Stomach smooth muscle (tissue), 2 donors: ENCODE measurements at regions not wholly inside any gene's neighbourhood (a gene's known extent, or its start where the extent isn't known, plus 50 kb on each side); places are given as distances from the start of the nearest gene placed in this dataset.
A peak's percentile ranks its signal among the peaks of the same experiment; 100 is the strongest.

Source experiments
- H3K27ac ChIP-seq: one replicate; pipeline ENCODE4 v1.7.0; 2013; ENCODE audit warnings: mild to moderate bottlenecking, low read length, inconsistent platforms
- H3K27me3 ChIP-seq, 2 donors: one replicate each; pipeline ENCODE4 v1.7.0; 2013; ENCODE audit warnings: low read length in 2 of 2; ENCODE audit not compliant: insufficient read depth in 2 of 2, control insufficient read depth in 1 of 2
- H3K36me3 ChIP-seq, 2 donors: one replicate each; pipeline ENCODE4 v1.7.0; 2013; ENCODE audit warnings: low read length in 2 of 2; ENCODE audit not compliant: control insufficient read depth in 2 of 2, insufficient read depth in 2 of 2
- H3K4me1 ChIP-seq: one replicate; pipeline ENCODE4 v1.7.0; 2013; ENCODE audit warnings: low read length; ENCODE audit not compliant: control insufficient read depth, insufficient read depth
- H3K4me3 ChIP-seq, 2 donors: one replicate each; pipeline ENCODE4 v1.7.0; 2013; ENCODE audit warnings: low read length in 2 of 2
- H3K9ac ChIP-seq, 2 donors: one replicate each; pipeline ENCODE4 v1.7.0; 2013; ENCODE audit warnings: low read length in 2 of 2, mild to moderate bottlenecking in 1 of 2
- H3K9me3 ChIP-seq, 2 donors: one replicate each; pipeline ENCODE4 v1.7.0; 2013; ENCODE audit warnings: low read length in 2 of 2; ENCODE audit not compliant: control insufficient read depth in 2 of 2
- donor health status: healthy.
- donor health status: Pancreatic carcinoma.

DNA sequence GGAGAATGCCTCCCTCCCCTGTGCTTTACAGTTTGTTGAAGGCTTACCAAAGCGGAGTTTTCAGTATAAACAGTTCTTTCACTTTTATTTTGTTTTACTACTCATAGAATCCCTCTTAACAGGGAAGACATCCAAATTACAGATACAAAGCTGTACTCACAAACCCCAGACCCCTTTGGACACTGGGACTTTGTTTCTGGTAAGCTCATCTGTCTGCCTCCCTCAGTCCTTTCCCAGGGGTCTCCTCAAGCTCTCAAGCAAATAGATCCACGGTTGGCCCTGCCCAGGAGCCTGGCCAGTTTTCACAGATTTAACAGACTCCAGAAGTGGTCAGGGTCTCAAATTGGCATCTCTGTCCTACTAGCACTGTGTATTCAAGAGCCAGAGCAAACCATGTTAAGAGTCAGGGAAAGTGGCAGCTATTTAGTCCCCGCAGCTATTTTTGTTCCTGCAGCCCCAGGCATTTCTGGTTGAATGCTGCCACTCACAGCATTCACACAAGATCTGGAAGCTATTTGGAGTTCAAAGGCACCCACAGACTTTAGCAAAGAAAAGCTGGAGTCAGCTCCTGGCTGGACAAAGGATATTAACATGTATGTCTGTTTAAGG lies 54.2 kb downstream of the TMEM100 start:
- Histone ChIP-seq H3K9me3 (no peaks in the 10 kb centered on the region), H3K27ac (peak overlapping the region; percentile 73), H3K9ac (peak overlapping the region; percentile 29 to 62), H3K36me3 (no peaks in the 10 kb centered on the region), H3K4me1 (peaks cover 17% of the 10 kb centered on the region), H3K27me3 (no peaks in the 10 kb centered on the region), H3K4me3 (peak overlapping the region; percentile 1 to 47)

GRCh38 chr17:55666806-55667205 lies 55.9 kb downstream of the TMEM100 start:
- Histone ChIP-seq H3K9me3 (no peaks in the 10 kb centered on the region), H3K36me3 (no peaks in the 10 kb centered on the region), H3K9ac (no peak overlapping the region), H3K27ac (no peak overlapping the region), H3K4me3 (no peak overlapping the region), H3K27me3 (no peaks in the 10 kb centered on the region), H3K4me1 (peaks cover 17% of the 10 kb centered on the region)

- H3K27ac ChIP-seq: no peak overlapping the region
- H3K9ac ChIP-seq: no peak overlapping the region
- H3K36me3 ChIP-seq: no peaks in the 10 kb centered on the region
- H3K4me1 ChIP-seq: peaks cover 26% of the 10 kb centered on the region
- no peaks in the 10 kb centered on the region for H3K9me3 ChIP-seq
- H3K4me3 ChIP-seq: no peak overlapping the region
- no peaks in the 10 kb centered on the region for H3K27me3 ChIP-seq
Measured at GRCh38 chr17:55664287-55664686, 58.4 kb downstream of the TMEM100 start.

DNA sequence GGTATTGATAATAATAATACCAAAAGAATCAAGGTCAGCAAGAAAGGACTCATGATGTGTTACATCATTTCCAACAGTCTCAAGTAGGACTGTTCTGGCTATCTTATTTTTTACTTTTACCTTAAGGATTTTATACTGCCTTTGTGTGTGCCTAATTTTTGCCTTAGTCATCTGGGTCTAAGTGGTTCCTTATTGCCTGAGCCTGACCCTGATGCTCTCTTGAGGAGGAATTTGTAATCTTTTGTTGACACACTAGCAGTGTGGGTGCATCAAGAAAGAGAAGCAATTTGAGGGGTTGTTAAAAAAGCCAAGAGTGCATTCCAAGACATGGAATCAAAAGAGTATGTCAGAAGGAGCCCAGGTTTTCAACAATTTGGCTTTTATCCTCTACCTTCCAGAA lies 59.3 kb downstream of the TMEM100 start:
- H3K4me3 ChIP-seq: no peak overlapping the region
- no peak overlapping the region for H3K27ac ChIP-seq
- no peaks in the 10 kb centered on the region for H3K36me3 ChIP-seq
- H3K4me1 ChIP-seq: peaks cover 19% of the 10 kb centered on the region
- H3K9ac ChIP-seq: no peak overlapping the region
- no peaks in the 10 kb centered on the region for H3K9me3 ChIP-seq
- no peaks in the 10 kb centered on the region for H3K27me3 ChIP-seq

GRCh38 chr17:55661963-55662834 lies 60.5 kb downstream of the TMEM100 start:
- H3K27me3 ChIP-seq: no peaks in the 10 kb centered on the region
- no peaks in the 10 kb centered on the region for H3K36me3 ChIP-seq
- no peak overlapping the region for H3K27ac ChIP-seq
- no peak overlapping the region for H3K9ac ChIP-seq
- peaks cover 9% of the 10 kb centered on the region for H3K4me1 ChIP-seq
- no peaks in the 10 kb centered on the region for H3K9me3 ChIP-seq
- no peak overlapping the region for H3K4me3 ChIP-seq

GRCh38 chr17:55661256-55661758 lies 61.4 kb downstream of the TMEM100 start:
- Histone ChIP-seq H3K27ac (no peak overlapping the region), H3K4me1 (peaks cover 9% of the 10 kb centered on the region), H3K27me3 (no peaks in the 10 kb centered on the region), H3K4me3 (no peak overlapping the region), H3K36me3 (no peaks in the 10 kb centered on the region), H3K9ac (no peak overlapping the region), H3K9me3 (no peaks in the 10 kb centered on the region)

DNA sequence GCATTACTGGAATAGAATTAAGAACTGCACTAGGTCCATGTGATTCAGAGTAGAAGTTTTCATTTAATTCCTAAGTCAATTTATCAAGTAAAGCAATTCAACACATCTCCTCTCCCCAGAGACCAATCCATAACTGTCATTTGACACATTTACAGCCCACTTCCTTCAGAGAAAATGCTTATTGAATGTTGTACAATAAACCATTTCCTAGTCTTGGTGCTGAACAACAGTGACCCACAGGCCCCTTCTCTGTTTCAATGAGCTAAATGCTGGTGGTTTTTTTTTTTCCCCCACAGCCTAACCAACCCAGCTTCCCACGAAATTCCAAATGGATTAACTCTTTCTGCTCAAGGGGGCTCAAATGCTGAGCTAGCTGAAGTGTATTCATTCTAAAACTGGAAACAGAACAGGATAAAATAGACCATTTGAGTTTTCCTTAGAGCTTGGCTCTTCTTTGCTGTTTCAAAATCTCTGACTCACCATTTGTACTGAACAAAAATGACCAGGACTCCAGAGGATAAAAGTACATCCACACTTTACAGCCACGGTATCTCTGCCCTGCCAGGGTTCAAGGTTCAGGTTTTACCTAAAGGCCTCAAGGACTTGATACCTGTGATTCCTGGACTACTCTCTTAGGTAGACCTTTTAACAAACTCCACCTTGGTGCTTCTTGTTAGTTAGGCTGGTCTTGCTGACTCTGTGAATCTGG lies 62.3 kb downstream of the TMEM100 start:
- Histone ChIP-seq H3K27ac (no peak overlapping the region), H3K9ac (no peak overlapping the region), H3K9me3 (no peaks in the 10 kb centered on the region), H3K4me1 (peaks cover 9% of the 10 kb centered on the region), H3K36me3 (no peaks in the 10 kb centered on the region), H3K27me3 (no peaks in the 10 kb centered on the region), H3K4me3 (no peak overlapping the region)

DNA sequence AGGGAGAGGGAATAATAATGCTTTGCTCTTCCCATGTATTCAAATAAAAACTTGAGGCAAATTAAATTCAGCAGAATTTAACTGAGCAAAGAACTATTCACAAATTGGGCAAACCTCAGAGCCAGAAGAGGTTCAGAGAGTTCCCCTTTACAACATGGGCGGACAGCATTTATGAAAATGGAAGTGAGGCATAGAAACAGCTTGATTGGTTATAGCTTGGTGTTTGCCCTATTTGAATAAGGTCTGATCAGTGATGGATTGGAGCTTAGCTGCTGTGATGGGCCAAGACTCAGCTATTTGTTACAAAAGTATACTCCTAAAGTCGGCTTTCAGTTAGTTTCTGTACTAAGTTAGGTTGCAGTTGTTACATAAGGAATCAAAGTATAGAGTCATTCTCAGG lies 63.0 kb downstream of the TMEM100 start:
- Histone ChIP-seq H3K36me3 (no peaks in the 10 kb centered on the region), H3K9me3 (no peaks in the 10 kb centered on the region), H3K27ac (no peak overlapping the region), H3K9ac (no peak overlapping the region), H3K27me3 (no peaks in the 10 kb centered on the region), H3K4me3 (no peak overlapping the region), H3K4me1 (peaks cover 9% of the 10 kb centered on the region)

DNA sequence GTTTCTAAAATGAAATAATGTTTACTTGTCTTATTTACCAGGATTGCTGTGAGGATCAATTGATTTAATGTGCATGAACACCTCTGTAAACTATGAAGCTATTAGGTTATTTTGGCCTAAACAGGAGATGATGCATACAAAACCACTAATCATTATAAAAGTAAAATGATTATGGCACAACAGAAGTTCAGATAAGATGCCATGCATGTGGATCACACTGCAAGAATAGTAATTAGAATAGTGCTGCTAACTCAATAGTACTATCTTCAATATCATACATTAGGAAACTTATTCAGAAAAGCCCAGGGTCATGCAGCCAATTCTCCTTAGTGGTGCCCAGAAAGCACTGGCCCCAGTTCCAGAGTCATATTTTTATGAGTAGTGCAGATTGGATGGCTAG lies 66.9 kb downstream of the TMEM100 start:
- Histone ChIP-seq H3K27ac (no peak overlapping the region), H3K36me3 (no peaks in the 10 kb centered on the region), H3K4me3 (no peak overlapping the region), H3K4me1 (peaks cover 6% of the 10 kb centered on the region), H3K27me3 (no peaks in the 10 kb centered on the region), H3K9ac (no peak overlapping the region), H3K9me3 (no peaks in the 10 kb centered on the region)

- H3K27me3 ChIP-seq: no peaks in the 10 kb centered on the region
- no peaks in the 10 kb centered on the region for H3K36me3 ChIP-seq
- no peak overlapping the region for H3K27ac ChIP-seq
- H3K4me3 ChIP-seq: no peak overlapping the region
- no peaks in the 10 kb centered on the region for H3K9me3 ChIP-seq
- no peaks in the 10 kb centered on the region for H3K4me1 ChIP-seq
- H3K9ac ChIP-seq: no peak overlapping the region
Measured at GRCh38 chr17:55654821-55655220, 67.8 kb downstream of the TMEM100 start.
